ENCODE measurements at regions not wholly inside any gene's neighbourhood (a gene's known extent, or its start where the extent isn't known, plus 50 kb on each side); places are given as distances from the start of the nearest gene placed in this dataset.

GRCh38 chr18:61718944-61719343 lies 173.9 kb downstream of the RNF152 start:
- no peak for TF ChIP-seq CTCF (IDR thresholded peaks at IDR 0.05)
- no peak for TF ChIP-seq POLR2A (IDR thresholded peaks at IDR 0.05)
